ENCODE measurements at regions not wholly inside any gene's neighbourhood (a gene's known extent, or its start where the extent isn't known, plus 50 kb on each side); places are given as distances from the start of the nearest gene placed in this dataset.
A peak's percentile ranks its signal among the peaks of the same experiment; 100 is the strongest.

GRCh38 chr2:192292478-192292877 lies 97.7 kb upstream of the TMEFF2 start:
- no peaks in the 10 kb centered on the region for H3K4me1 ChIP-seq (ENCODE audit: control insufficient read depth, insufficient read depth, low read length)
- H3K27me3 ChIP-seq (ENCODE audit: control insufficient read depth, insufficient read depth, low read length), result no peaks in the 10 kb centered on the region
- no peak overlapping the region for H3K27ac ChIP-seq (ENCODE audit: low read depth, low read length)
- no CpG with 5 or more reads among the region's 2 CpGs for WGBS (ENCODE audit: insufficient coverage)
- H3K9me3 ChIP-seq (ENCODE audit: control insufficient read depth, insufficient read depth, low read length), result no peaks in the 10 kb centered on the region
- DNase-seq (ENCODE audit: low read depth in 4 of 6, low spot score in 6 of 6), result no peak
- no peak overlapping the region for H3K4me3 ChIP-seq (ENCODE audit: low read depth, low read length)
- H3K36me3 ChIP-seq (ENCODE audit: control insufficient read depth, insufficient read depth, low read length), result no peaks in the 10 kb centered on the region

- H3K27me3 ChIP-seq (ENCODE audit: control insufficient read depth, insufficient read depth, low read length), result no peaks in the 10 kb centered on the region
- H3K27ac ChIP-seq (ENCODE audit: low read depth, low read length), result no peak overlapping the region
- H3K4me3 ChIP-seq (ENCODE audit: low read depth, low read length), result no peak overlapping the region
- no CpG with 5 or more reads among the region's 2 CpGs for WGBS (ENCODE audit: insufficient coverage)
- H3K4me1 ChIP-seq (ENCODE audit: control insufficient read depth, insufficient read depth, low read length), result no peaks in the 10 kb centered on the region
- no peaks in the 10 kb centered on the region for H3K36me3 ChIP-seq (ENCODE audit: control insufficient read depth, insufficient read depth, low read length)
- H3K9me3 ChIP-seq (ENCODE audit: control insufficient read depth, insufficient read depth, low read length), result no peaks in the 10 kb centered on the region
- DNase-seq (ENCODE audit: low read depth in 4 of 6, low spot score in 6 of 6), result peak in 1 of 6 donors; percentile 20
Measured at GRCh38 chr2:192288295-192288694, 93.6 kb upstream of the TMEFF2 start.

GRCh38 chr2:192286093-192286701 lies 91.5 kb upstream of the TMEFF2 start:
- no peak overlapping the region for H3K4me3 ChIP-seq (ENCODE audit: low read depth, low read length)
- WGBS (ENCODE audit: insufficient coverage), result 100% methylated on average over 1 of the region's 3 CpGs
- H3K9me3 ChIP-seq (ENCODE audit: control insufficient read depth, insufficient read depth, low read length), result no peaks in the 10 kb centered on the region
- no peaks in the 10 kb centered on the region for H3K36me3 ChIP-seq (ENCODE audit: control insufficient read depth, insufficient read depth, low read length)
- peak in 3 of 6 donors; percentile 1 to 39 (median 26) for DNase-seq (ENCODE audit: low read depth in 4 of 6, low spot score in 6 of 6)
- H3K27me3 ChIP-seq (ENCODE audit: control insufficient read depth, insufficient read depth, low read length), result no peaks in the 10 kb centered on the region
- no peak overlapping the region for H3K27ac ChIP-seq (ENCODE audit: low read depth, low read length)
- H3K4me1 ChIP-seq (ENCODE audit: control insufficient read depth, insufficient read depth, low read length), result no peaks in the 10 kb centered on the region

GRCh38 chr2:192283450-192283849 lies 88.7 kb upstream of the TMEFF2 start:
- no peaks in the 10 kb centered on the region for H3K36me3 ChIP-seq (ENCODE audit: control insufficient read depth, insufficient read depth, low read length)
- H3K27ac ChIP-seq (ENCODE audit: low read depth, low read length), result no peak overlapping the region
- H3K4me3 ChIP-seq (ENCODE audit: low read depth, low read length), result no peak overlapping the region
- 100% methylated on average over 1 of the region's 1 CpG for WGBS (ENCODE audit: insufficient coverage)
- H3K4me1 ChIP-seq (ENCODE audit: control insufficient read depth, insufficient read depth, low read length), result no peaks in the 10 kb centered on the region
- H3K9me3 ChIP-seq (ENCODE audit: control insufficient read depth, insufficient read depth, low read length), result no peaks in the 10 kb centered on the region
- H3K27me3 ChIP-seq (ENCODE audit: control insufficient read depth, insufficient read depth, low read length), result no peaks in the 10 kb centered on the region
- no peak for DNase-seq (ENCODE audit: low read depth in 4 of 6, low spot score in 6 of 6)

GRCh38 chr2:192278701-192279100 lies 84.0 kb upstream of the TMEFF2 start:
- Histone ChIP-seq H3K9me3 (ENCODE audit: control insufficient read depth, insufficient read depth, low read length) (no peaks in the 10 kb centered on the region), H3K4me3 (ENCODE audit: low read depth, low read length) (no peak overlapping the region), H3K27ac (ENCODE audit: low read depth, low read length) (no peak overlapping the region), H3K4me1 (ENCODE audit: control insufficient read depth, insufficient read depth, low read length) (no peaks in the 10 kb centered on the region), H3K36me3 (ENCODE audit: control insufficient read depth, insufficient read depth, low read length) (no peaks in the 10 kb centered on the region), H3K27me3 (ENCODE audit: control insufficient read depth, insufficient read depth, low read length) (no peaks in the 10 kb centered on the region)
- DNase-seq (ENCODE audit: low read depth in 4 of 6, low spot score in 6 of 6), result no peak

- DNase-seq (ENCODE audit: low read depth in 4 of 6, low spot score in 6 of 6), result no peak
- WGBS (ENCODE audit: insufficient coverage), result 100% methylated on average over 2 of the region's 3 CpGs
- Histone ChIP-seq H3K4me3 (ENCODE audit: low read depth, low read length) (no peak overlapping the region), H3K27ac (ENCODE audit: low read depth, low read length) (no peak overlapping the region), H3K27me3 (ENCODE audit: control insufficient read depth, insufficient read depth, low read length) (no peaks in the 10 kb centered on the region), H3K4me1 (ENCODE audit: control insufficient read depth, insufficient read depth, low read length) (no peaks in the 10 kb centered on the region), H3K9me3 (ENCODE audit: control insufficient read depth, insufficient read depth, low read length) (no peaks in the 10 kb centered on the region), H3K36me3 (ENCODE audit: control insufficient read depth, insufficient read depth, low read length) (no peaks in the 10 kb centered on the region)
Measured at GRCh38 chr2:192277494-192278109, 82.9 kb upstream of the TMEFF2 start.

- Histone ChIP-seq H3K27me3 (ENCODE audit: control insufficient read depth, insufficient read depth, low read length) (no peaks in the 10 kb centered on the region), H3K27ac (ENCODE audit: low read depth, low read length) (no peak overlapping the region), H3K4me1 (ENCODE audit: control insufficient read depth, insufficient read depth, low read length) (no peaks in the 10 kb centered on the region), H3K4me3 (ENCODE audit: low read depth, low read length) (no peak overlapping the region), H3K9me3 (ENCODE audit: control insufficient read depth, insufficient read depth, low read length) (no peaks in the 10 kb centered on the region), H3K36me3 (ENCODE audit: control insufficient read depth, insufficient read depth, low read length) (no peaks in the 10 kb centered on the region)
- WGBS (ENCODE audit: insufficient coverage), result 63% methylated on average over 1 of the region's 3 CpGs
- DNase-seq (ENCODE audit: low read depth in 4 of 6, low spot score in 6 of 6), result peak in 1 of 6 donors; percentile 17
Measured at GRCh38 chr2:192275632-192276031, 80.9 kb upstream of the TMEFF2 start.

GRCh38 chr2:192267484-192267883 lies 72.8 kb upstream of the TMEFF2 start:
- H3K27ac ChIP-seq (ENCODE audit: low read depth, low read length), result no peak overlapping the region
- no peaks in the 10 kb centered on the region for H3K4me1 ChIP-seq (ENCODE audit: control insufficient read depth, insufficient read depth, low read length)
- no peaks in the 10 kb centered on the region for H3K9me3 ChIP-seq (ENCODE audit: control insufficient read depth, insufficient read depth, low read length)
- DNase-seq (ENCODE audit: low read depth in 4 of 6, low spot score in 6 of 6), result no peak
- no peaks in the 10 kb centered on the region for H3K27me3 ChIP-seq (ENCODE audit: control insufficient read depth, insufficient read depth, low read length)
- no peak overlapping the region for H3K4me3 ChIP-seq (ENCODE audit: low read depth, low read length)
- no peaks in the 10 kb centered on the region for H3K36me3 ChIP-seq (ENCODE audit: control insufficient read depth, insufficient read depth, low read length)

GRCh38 chr2:192265751-192266150 lies 71.0 kb upstream of the TMEFF2 start:
- Histone ChIP-seq H3K36me3 (ENCODE audit: control insufficient read depth, insufficient read depth, low read length) (no peaks in the 10 kb centered on the region), H3K4me3 (ENCODE audit: low read depth, low read length) (no peak overlapping the region), H3K27me3 (ENCODE audit: control insufficient read depth, insufficient read depth, low read length) (no peaks in the 10 kb centered on the region), H3K27ac (ENCODE audit: low read depth, low read length) (no peak overlapping the region), H3K9me3 (ENCODE audit: control insufficient read depth, insufficient read depth, low read length) (no peaks in the 10 kb centered on the region), H3K4me1 (ENCODE audit: control insufficient read depth, insufficient read depth, low read length) (no peaks in the 10 kb centered on the region)
- 100% methylated on average over 1 of the region's 2 CpGs for WGBS (ENCODE audit: insufficient coverage)
- DNase-seq (ENCODE audit: low read depth in 4 of 6, low spot score in 6 of 6), result no peak

GRCh38 chr2:192254444-192254843 lies 59.7 kb upstream of the TMEFF2 start:
- no peaks in the 10 kb centered on the region for H3K27me3 ChIP-seq (ENCODE audit: control insufficient read depth, insufficient read depth, low read length)
- DNase-seq (ENCODE audit: low read depth in 4 of 6, low spot score in 6 of 6), result peak in 2 of 6 donors; percentile 21 to 45
- H3K9me3 ChIP-seq (ENCODE audit: control insufficient read depth, insufficient read depth, low read length), result no peaks in the 10 kb centered on the region
- no peak overlapping the region for H3K27ac ChIP-seq (ENCODE audit: low read depth, low read length)
- no peaks in the 10 kb centered on the region for H3K4me1 ChIP-seq (ENCODE audit: control insufficient read depth, insufficient read depth, low read length)
- H3K36me3 ChIP-seq (ENCODE audit: control insufficient read depth, insufficient read depth, low read length), result no peaks in the 10 kb centered on the region
- no peak overlapping the region for H3K4me3 ChIP-seq (ENCODE audit: low read depth, low read length)
- 74% methylated on average over 2 of the region's 3 CpGs for WGBS (ENCODE audit: insufficient coverage)

Data from spinal cord (tissue), 9 donors.